BJ (cell line): ENCODE measurements at regions not wholly inside any gene's neighbourhood (a gene's known extent, or its start where the extent isn't known, plus 50 kb on each side); places are given as distances from the start of the nearest gene placed in this dataset.

Experiments
- CTCF ChIA-PET: fragments of 350-600 bp; formaldehyde crosslinking; extraction: SDS; loops from one replicate; lab custom pipeline; 2021; ENCODE audit warnings: antibody characterized with exemption, inconsistent platforms; lab: Yijun Ruan, JAX
- POLR2A ChIA-PET: fragments of 300-600 bp; sonication (Branson Sonifier 250); formaldehyde crosslinking; extraction: SDS; loops from one replicate; lab custom pipeline; 2021; ENCODE audit warnings: antibody characterized with exemption; lab: Charles Lee
- DNase-seq: peaks from one replicate; pipeline ENCODE4 v3.0.0-alpha.2; 2011; ENCODE audit warnings: low read depth
- H3K27me3 ChIP-seq: 2 replicates; pipeline ENCODE4 v1.6.0; 2011; ENCODE audit warnings: low read length; ENCODE audit not compliant: control insufficient read depth, insufficient read depth
- H3K36me3 ChIP-seq: 2 replicates; pipeline ENCODE4 v1.5.1; 2011; ENCODE audit warnings: low read length; ENCODE audit not compliant: control insufficient read depth, insufficient read depth
- H3K4me3 ChIP-seq: 2 replicates; pipeline ENCODE4 v1.5.1; 2011; ENCODE audit warnings: low read depth, mild to moderate bottlenecking, control low read depth, low read length
- TF ChIP-seq, protein P1 (sequence below): IDR thresholded peaks from 2 replicates; pipeline ENCODE4 v1.5.1; 2011; ENCODE audit warnings: low read depth, mild to moderate bottlenecking, control low read depth, inconsistent platforms, low read length, moderate library complexity; ENCODE audit not compliant: insufficient read depth

DNA sequence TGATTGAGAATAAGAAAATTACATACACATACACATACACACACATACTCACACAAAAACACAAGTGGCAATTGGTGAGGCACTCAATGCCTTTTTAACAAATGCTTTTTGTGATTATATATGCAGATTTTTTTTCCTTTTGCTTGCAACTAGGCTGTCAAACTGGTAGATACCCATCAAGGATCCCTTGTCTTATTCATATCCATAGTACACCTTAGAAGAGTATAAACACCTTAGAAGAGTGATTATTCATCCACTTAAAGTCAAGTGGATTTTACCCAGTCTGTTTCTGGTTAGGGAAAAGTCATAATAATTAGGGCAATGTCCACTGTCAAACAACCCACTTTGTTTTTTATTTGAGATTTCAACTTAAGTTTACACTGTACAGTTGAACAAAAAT, 1773.4 kb upstream of the MIR17HG start:
- TF ChIP-seq, protein P1, sequence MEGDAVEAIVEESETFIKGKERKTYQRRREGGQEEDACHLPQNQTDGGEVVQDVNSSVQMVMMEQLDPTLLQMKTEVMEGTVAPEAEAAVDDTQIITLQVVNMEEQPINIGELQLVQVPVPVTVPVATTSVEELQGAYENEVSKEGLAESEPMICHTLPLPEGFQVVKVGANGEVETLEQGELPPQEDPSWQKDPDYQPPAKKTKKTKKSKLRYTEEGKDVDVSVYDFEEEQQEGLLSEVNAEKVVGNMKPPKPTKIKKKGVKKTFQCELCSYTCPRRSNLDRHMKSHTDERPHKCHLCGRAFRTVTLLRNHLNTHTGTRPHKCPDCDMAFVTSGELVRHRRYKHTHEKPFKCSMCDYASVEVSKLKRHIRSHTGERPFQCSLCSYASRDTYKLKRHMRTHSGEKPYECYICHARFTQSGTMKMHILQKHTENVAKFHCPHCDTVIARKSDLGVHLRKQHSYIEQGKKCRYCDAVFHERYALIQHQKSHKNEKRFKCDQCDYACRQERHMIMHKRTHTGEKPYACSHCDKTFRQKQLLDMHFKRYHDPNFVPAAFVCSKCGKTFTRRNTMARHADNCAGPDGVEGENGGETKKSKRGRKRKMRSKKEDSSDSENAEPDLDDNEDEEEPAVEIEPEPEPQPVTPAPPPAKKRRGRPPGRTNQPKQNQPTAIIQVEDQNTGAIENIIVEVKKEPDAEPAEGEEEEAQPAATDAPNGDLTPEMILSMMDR: no peak
- ChIA-PET POLR2A (no interaction called here), CTCF (no interaction called here)
- Histone ChIP-seq H3K36me3 (no peaks in the 10 kb centered on the region), H3K4me3 (no peak overlapping the region), H3K27me3 (no peaks in the 10 kb centered on the region)
- no peak for DNase-seq

DNA sequence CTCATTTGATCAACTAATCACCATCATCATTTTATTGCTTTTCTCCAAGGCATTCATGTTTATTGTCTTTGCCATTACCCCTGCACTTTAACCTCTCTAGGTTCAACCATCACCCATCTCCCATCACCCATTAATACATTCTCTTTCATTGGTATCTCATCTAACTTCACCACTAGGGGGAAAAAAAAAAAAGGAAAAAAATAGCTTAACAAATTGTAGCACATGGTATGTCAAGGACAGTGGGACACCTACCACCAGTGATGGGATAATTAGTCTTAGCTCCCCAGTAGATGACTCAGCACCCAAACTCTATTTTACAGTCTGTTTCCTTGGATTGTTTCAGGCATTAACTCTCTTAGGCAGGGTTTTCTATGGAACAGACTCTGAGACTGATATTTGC, 1770.2 kb upstream of the MIR17HG start:
- ChIA-PET POLR2A (no interaction called here), CTCF (no interaction called here)
- no peak overlapping the region for H3K4me3 ChIP-seq
- TF ChIP-seq, protein P1: no peak
- H3K36me3 ChIP-seq: no peaks in the 10 kb centered on the region
- no peak for DNase-seq
- H3K27me3 ChIP-seq: no peaks in the 10 kb centered on the region

DNA sequence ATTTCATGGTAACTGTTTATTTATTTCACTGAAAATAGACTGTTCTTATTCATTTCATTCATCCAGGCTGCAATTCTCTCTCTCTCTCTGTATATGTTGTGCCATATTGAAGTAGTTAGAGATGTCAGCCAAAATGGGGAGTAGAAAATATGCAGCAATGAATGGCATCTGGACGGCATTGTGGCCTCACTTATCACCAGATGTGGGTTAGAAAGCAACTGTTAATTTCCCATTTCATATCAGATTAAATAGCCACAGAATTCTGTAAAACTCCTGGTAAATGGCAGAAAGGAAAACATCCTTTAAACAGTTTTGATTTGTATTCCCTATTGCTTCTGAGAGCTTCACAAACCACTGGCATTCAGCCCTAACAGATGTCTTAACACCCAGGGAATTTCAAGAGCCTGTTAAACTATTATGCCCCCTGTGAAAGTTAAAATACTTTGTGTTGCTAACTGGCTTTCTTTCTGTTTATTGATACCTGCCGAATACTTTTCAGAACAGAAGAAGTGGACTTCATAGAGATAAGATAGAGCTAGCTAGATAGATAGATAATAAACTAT, 1763.3 kb upstream of the MIR17HG start:
- Histone ChIP-seq H3K4me3 (no peak overlapping the region), H3K36me3 (no peaks in the 10 kb centered on the region), H3K27me3 (no peaks in the 10 kb centered on the region)
- TF ChIP-seq, protein P1: no peak
- ChIA-PET CTCF (no interaction called here), POLR2A (no interaction called here)
- DNase-seq: no peak

DNA sequence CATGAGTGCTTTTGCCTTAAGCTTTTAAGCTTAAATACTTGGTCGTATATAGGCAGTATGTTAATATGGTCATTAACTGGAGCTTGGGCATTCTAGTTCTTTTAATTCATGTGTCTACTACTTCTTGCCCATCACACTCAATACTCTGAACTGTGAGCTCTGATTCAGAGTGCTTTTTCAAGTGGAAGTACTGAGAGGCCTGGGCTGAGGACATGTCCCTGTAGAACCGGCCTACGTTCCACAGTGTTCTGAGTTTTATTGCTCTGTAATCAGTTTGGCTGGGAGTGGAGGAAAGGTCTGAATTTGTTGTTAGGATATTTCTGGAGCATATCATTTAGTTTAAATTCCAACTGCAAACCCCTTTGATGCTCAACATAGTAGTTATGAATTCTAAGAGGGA, 1744.8 kb upstream of the MIR17HG start:
- ChIA-PET POLR2A (no interaction called here), CTCF (no interaction called here)
- Histone ChIP-seq H3K36me3 (no peaks in the 10 kb centered on the region), H3K27me3 (no peaks in the 10 kb centered on the region), H3K4me3 (no peak overlapping the region)
- TF ChIP-seq, protein P1: no peak
- no peak for DNase-seq

DNA sequence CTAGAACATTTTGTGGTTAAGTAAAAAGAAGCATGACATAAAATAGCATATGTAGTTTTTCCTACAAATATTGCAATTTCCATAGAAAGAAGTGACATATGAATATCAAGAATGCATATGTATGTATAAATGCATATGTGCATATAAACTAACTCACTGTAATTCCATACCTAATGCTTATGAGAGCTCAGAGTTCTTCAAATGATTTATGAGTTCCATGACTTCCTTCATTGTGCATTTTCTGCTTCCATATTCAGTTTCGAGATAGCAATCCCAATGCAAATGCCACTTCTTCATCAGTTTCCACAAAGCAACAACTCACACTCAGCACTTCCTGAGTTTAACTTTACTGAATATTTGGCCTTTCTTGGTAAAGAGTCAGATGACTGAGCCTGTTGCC, 1744.3 kb upstream of the MIR17HG start:
- ChIA-PET CTCF (no interaction called here), POLR2A (no interaction called here)
- no peak overlapping the region for H3K4me3 ChIP-seq
- DNase-seq: no peak
- no peaks in the 10 kb centered on the region for H3K36me3 ChIP-seq
- TF ChIP-seq, protein P1: no peak
- H3K27me3 ChIP-seq: no peaks in the 10 kb centered on the region
